Gastroesophageal sphincter (tissue), 4 donors: ENCODE measurements at regions not wholly inside any gene's neighbourhood (a gene's known extent, or its start where the extent isn't known, plus 50 kb on each side); places are given as distances from the start of the nearest gene placed in this dataset.

ENCODE experiments used
- ATAC-seq: fragments of 150-250 bp; one replicate; pipeline ENCODE4 v1.9.1; 2016; ENCODE audit warnings: mild to moderate bottlenecking, moderate library complexity
- H3K27ac ChIP-seq, 4 donors: fragments of 200-600 bp; sonication (generic) in 3 of 4; 1 replicate in 3 of 4; 2 replicates in 1 of 4; pipeline ENCODE4 v1.5.1; 2016 to 2019
- H3K27me3 ChIP-seq: fragments of 200-600 bp; sonication (generic); one replicate; pipeline ENCODE4 v1.5.1; 2019
- H3K36me3 ChIP-seq, 2 donors: fragments of 200-600 bp; sonication (generic); one replicate each; pipeline ENCODE4 v1.5.1; 2019; ENCODE audit warnings: control low read depth in 1 of 2
- H3K4me1 ChIP-seq, 3 donors: fragments of 200-600 bp; sonication (generic); 1 replicate in 2 of 3; 2 replicates in 1 of 3; pipeline ENCODE4 v1.5.1; 2016 to 2019; ENCODE audit warnings: control low read depth in 2 of 3
- H3K4me3 ChIP-seq, 2 donors: fragments of 200-600 bp; sonication (generic); one replicate each; pipeline ENCODE4 v1.5.1; 2019; ENCODE audit warnings: mild to moderate bottlenecking in 1 of 2, moderate library complexity in 1 of 2
- H3K9me3 ChIP-seq, 3 donors: fragments of 200-600 bp; sonication (generic); one replicate each; pipeline ENCODE4 v1.5.1; 2017 to 2019; ENCODE audit warnings: control low read depth in 2 of 3
- CTCF ChIP-seq, 4 experiments: fragments of 200-600 bp in 2 of 4; fragments of 450-650 bp in 2 of 4; sonication (generic) in 1 of 4; IDR thresholded peaks; one replicate each; pipeline ENCODE4 v1.5.1; 2017 to 2019; ENCODE audit warnings: antibody characterized with exemption in 4 of 4, mild to moderate bottlenecking in 2 of 4, moderate library complexity in 2 of 4
- EP300 ChIP-seq: sonication (generic); formaldehyde crosslinking; IDR thresholded peaks from one replicate; pipeline ENCODE4 v1.6.1; 2017; ENCODE audit warnings: antibody characterized with exemption, mild to moderate bottlenecking
- POLR2A ChIP-seq, 2 donors: fragments of 450-650 bp; IDR thresholded peaks; one replicate each; pipeline ENCODE4 v1.6.1; 2017; ENCODE audit warnings: antibody characterized with exemption in 2 of 2, mild to moderate bottlenecking in 2 of 2, moderate library complexity in 1 of 2
- POLR2AphosphoS5 ChIP-seq: sonication (generic); formaldehyde crosslinking; IDR thresholded peaks from one replicate; pipeline ENCODE4 v1.6.1; 2017; ENCODE audit warnings: antibody characterized with exemption
- whole genome bisulfite sequencing, 2 donors: methylation state at CpG; one replicate each; pipeline ENCODE4 v1.1.5; 2018; ENCODE audit warnings: low coverage in 1 of 2; 5-methylcytosine and 5-hydroxymethylcytosine counted together

- Histone ChIP-seq H3K4me1 (no peaks in the 10 kb centered on the region), H3K27me3 (no peaks in the 10 kb centered on the region), H3K9me3 (peaks cover 0 to 14% (median 0%) of the 10 kb centered on the region in 3 donors), H3K4me3 (no peak overlapping the region), H3K36me3 (no peaks in the 10 kb centered on the region), H3K27ac (no peak overlapping the region)
- WGBS, 2 donors, result 78 to 82% methylated on average over 3 to 4 of the region's 4 CpGs
- no peak for TF ChIP-seq CTCF (IDR thresholded peaks at IDR 0.05)
- no peak for ATAC-seq
These were observed 301.9 kb downstream of the TLL1 start for GRCh38 chr4:166174717-166175490.

GRCh38 chr4:166182145-166182544 lies 309.1 kb downstream of the TLL1 start:
- Histone ChIP-seq H3K27ac (no peak overlapping the region), H3K4me1 (no peaks in the 10 kb centered on the region), H3K27me3 (no peaks in the 10 kb centered on the region), H3K36me3 (no peaks in the 10 kb centered on the region), H3K9me3 (no peaks in the 10 kb centered on the region), H3K4me3 (no peak overlapping the region)
- 57 to 60% methylated on average over 1 to 2 of the region's 2 CpGs for WGBS, 2 donors
- no peak for ATAC-seq
- no peak for TF ChIP-seq CTCF (IDR thresholded peaks at IDR 0.05)
- TF ChIP-seq POLR2AphosphoS5, result no peak
- TF ChIP-seq EP300, result no peak
- no peak for TF ChIP-seq POLR2A (IDR thresholded peaks at IDR 0.05)

DNA sequence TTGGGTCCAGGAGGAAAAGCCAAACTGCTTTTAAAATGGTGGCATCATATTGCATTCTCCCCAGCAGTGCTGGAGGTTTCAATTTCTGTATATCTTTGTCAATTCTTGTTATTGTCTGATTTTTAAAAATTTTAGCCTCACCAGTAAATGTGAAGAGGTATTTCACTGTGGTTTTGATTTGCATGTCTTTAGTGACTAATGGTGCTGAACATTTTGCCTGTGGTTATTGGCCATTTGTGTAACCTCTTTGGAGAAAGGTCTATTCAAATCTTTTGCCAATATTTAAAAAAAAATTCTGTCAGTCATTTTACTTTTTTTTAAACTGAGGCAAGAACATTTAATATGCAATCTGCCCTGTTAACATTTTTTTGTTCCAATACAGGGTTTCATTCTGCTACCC lies 322.1 kb downstream of the TLL1 start:
- TF ChIP-seq EP300 (no peak), CTCF (IDR thresholded peaks at IDR 0.05) (no peak), POLR2AphosphoS5 (no peak), POLR2A (IDR thresholded peaks at IDR 0.05) (no peak)
- Histone ChIP-seq H3K36me3 (no peaks in the 10 kb centered on the region), H3K4me3 (no peak overlapping the region), H3K27me3 (no peaks in the 10 kb centered on the region), H3K9me3 (no peaks in the 10 kb centered on the region), H3K27ac (no peak overlapping the region), H3K4me1 (no peaks in the 10 kb centered on the region)
- ATAC-seq, result no peak

DNA sequence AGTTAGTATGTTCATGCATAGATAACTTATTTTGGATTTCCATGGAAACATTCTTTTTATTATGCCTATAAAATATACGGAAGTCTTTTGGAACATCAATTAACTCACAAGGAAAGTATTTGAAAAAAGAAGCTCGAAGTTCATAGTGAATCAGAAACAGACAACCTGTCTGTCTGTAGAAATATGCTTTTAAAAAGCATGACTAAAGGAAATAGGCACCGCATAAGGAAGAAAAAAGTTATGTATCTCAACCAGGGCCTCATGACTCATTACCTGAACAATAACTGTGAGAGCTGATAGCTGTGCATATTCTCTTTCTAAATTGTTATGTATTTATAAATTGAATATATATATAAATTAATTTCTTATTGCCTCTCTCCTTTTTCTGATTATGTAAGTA lies 324.1 kb downstream of the TLL1 start:
- no peak for ATAC-seq
- Histone ChIP-seq H3K4me3 (no peak overlapping the region), H3K27ac (no peak overlapping the region), H3K27me3 (no peaks in the 10 kb centered on the region), H3K36me3 (no peaks in the 10 kb centered on the region), H3K9me3 (no peaks in the 10 kb centered on the region), H3K4me1 (no peaks in the 10 kb centered on the region)
- TF ChIP-seq POLR2A (IDR thresholded peaks at IDR 0.05), result no peak
- 69 to 82% methylated on average over 3 of the region's 3 CpGs for WGBS, 2 donors

DNA sequence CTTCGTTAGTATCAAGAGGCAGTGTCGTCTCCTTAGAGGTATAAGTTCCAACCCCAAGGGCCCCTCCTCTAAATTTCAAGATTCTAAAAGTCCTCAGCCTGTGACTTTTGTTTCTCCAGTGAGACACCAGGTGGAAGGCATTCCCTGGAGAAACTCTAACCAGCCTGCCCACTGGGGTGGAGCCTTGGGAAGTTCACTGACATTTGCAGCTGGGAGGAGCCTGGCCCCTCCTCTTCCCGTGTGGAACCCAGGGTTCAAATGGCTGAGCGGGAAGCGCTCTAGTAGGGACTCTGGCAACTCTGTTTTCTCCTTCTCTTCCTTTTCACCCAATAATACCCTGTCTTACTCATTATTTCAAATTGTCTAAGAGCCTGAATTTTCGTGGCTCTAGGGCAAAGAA lies 325.0 kb downstream of the TLL1 start:
- WGBS, 2 donors, result 40 to 79% methylated on average over 1 to 6 of the region's 6 CpGs
- Histone ChIP-seq H3K27ac (no peak overlapping the region), H3K4me1 (no peaks in the 10 kb centered on the region), H3K9me3 (no peaks in the 10 kb centered on the region), H3K4me3 (no peak overlapping the region), H3K27me3 (no peaks in the 10 kb centered on the region), H3K36me3 (no peaks in the 10 kb centered on the region)
- TF ChIP-seq POLR2AphosphoS5 (no peak), CTCF (IDR thresholded peaks at IDR 0.05) (no peak), EP300 (no peak), POLR2A (IDR thresholded peaks at IDR 0.05) (no peak)
- ATAC-seq, result no peak
